Omental fat pad (tissue), 3 donors: ENCODE measurements at regions not wholly inside any gene's neighbourhood (a gene's known extent, or its start where the extent isn't known, plus 50 kb on each side); places are given as distances from the start of the nearest gene placed in this dataset.
"Not testable (repeated sequence)": the region's sequence is repeated elsewhere in the genome, so short reads cannot be mapped to it uniquely, and the experiment has no call there.

ENCODE experiments used
- ATAC-seq: fragments of 150-250 bp; one replicate; pipeline ENCODE4 v1.9.1; 2016; ENCODE audit warnings: mild to moderate bottlenecking, moderate library complexity; ENCODE audit not compliant: low FRiP score
- DNase-seq: peaks from one replicate; pipeline ENCODE4 v3.0.0-alpha.2; 2019; ENCODE audit warnings: low spot score
- CTCF ChIP-seq, 3 donors: fragments of 450-650 bp; IDR thresholded peaks; one replicate each; pipeline ENCODE4 v1.5.1; 2016 to 2017; ENCODE audit warnings: antibody characterized with exemption in 3 of 3, mild to moderate bottlenecking in 3 of 3, moderate library complexity in 2 of 3

GRCh38 chr7:91468256-91468655 is 204.0 kb downstream of the FZD1 start:
- TF ChIP-seq CTCF (IDR thresholded peaks at IDR 0.05) = no peak
- no peak for DNase-seq
- no peak for ATAC-seq

DNA sequence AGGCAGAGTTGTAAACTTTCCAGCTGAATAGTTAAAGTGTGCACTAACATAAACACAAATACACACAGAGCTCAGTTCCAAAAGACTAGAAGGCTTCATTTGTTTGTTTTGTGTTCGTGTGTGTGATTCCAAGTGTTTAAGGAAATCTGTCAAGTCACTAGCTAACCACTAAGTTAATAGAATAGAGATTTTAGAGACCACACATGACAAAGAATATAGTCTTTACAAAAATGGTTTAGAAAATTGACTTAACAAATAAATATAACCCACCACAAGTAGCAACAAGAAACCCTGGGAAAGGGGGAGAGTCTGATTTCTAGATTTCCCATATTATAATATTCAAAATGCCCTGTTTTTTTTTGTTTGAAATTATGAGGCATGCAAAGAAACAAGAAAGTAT is 209.4 kb downstream of the FZD1 start:
- DNase-seq = no peak
- ATAC-seq = no peak
- TF ChIP-seq CTCF (IDR thresholded peaks at IDR 0.05) = no peak

DNA sequence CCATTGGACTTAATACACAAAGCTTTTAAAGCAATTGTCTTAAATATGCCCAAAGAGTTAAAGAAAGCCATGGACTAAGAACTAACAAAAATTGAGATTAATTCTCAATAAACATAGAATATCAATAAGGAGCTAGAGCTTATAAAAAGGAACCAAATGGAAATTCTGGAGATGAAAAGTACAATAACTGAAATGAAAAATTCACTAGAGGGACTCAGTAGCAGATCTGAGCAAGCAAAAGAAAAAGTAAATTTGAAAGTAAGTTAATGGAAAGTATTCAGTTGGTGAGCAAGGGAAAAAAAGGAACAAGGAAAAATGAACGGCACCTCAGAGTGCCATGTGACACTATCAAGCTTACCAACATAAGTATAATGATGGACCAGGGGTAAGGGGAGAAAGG is 209.8 kb downstream of the FZD1 start:
- TF ChIP-seq CTCF (IDR thresholded peaks at IDR 0.05) = no peak
- ATAC-seq (no peak), DNase-seq (no peak)

DNA sequence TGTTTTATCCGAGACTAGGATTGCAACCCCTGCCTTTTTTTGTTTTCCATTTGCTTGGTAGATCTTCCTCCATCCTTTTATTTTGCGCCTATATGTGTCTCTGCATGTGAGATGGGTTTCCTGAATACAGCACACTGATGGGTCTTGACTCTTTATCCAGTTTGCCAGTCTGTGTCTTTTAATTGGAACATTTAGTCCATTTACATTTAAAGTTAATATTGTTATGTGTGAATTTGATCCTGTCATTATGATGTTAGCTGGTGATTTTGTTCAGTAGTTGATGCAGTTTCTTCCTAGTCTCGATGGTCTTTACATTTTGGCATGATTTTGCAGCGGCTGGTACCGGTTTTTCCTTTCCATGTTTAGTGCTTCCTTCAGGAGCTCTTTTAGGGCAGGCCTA is 216.2 kb downstream of the FZD1 start:
- DNase-seq, ATAC-seq: not testable (repeated sequence)

GRCh38 chr7:91491868-91492267 is 227.6 kb downstream of the FZD1 start:
- ATAC-seq = no peak
- no peak for TF ChIP-seq CTCF (IDR thresholded peaks at IDR 0.05)
- DNase-seq = no peak

- no peak for TF ChIP-seq CTCF (IDR thresholded peaks at IDR 0.05)
- ATAC-seq = no peak
- DNase-seq = no peak
Observed at GRCh38 chr7:91492317-91492716, 228.1 kb downstream of the FZD1 start.

GRCh38 chr7:91492773-91493172 is 228.5 kb downstream of the FZD1 start:
- DNase-seq (no peak), ATAC-seq (no peak)
- no peak for TF ChIP-seq CTCF (IDR thresholded peaks at IDR 0.05)

- DNase-seq (no peak), ATAC-seq (no peak)
- TF ChIP-seq CTCF (IDR thresholded peaks at IDR 0.05) = no peak
Observed at GRCh38 chr7:91494450-91494849, 230.2 kb downstream of the FZD1 start.
